Retinal pigment epithelial cell (primary cell): ENCODE measurements at regions not wholly inside any gene's neighbourhood (a gene's known extent, or its start where the extent isn't known, plus 50 kb on each side); places are given as distances from the start of the nearest gene placed in this dataset.

Experiments
- DNase-seq: peaks from one replicate; pipeline ENCODE4 v3.0.0-alpha.2; 2010; ENCODE audit warnings: low read depth
- H3K4me3 ChIP-seq: 2 replicates; pipeline ENCODE4 v1.5.1; 2011; ENCODE audit warnings: mild to moderate bottlenecking, low read length, control low read depth, moderate library complexity
- TF ChIP-seq, protein P1 (sequence below): conservative IDR thresholded peaks from 2 replicates; pipeline ENCODE4 v1.5.1; 2011; ENCODE audit warnings: low read depth, low read length, control low read depth, inconsistent platforms

DNA sequence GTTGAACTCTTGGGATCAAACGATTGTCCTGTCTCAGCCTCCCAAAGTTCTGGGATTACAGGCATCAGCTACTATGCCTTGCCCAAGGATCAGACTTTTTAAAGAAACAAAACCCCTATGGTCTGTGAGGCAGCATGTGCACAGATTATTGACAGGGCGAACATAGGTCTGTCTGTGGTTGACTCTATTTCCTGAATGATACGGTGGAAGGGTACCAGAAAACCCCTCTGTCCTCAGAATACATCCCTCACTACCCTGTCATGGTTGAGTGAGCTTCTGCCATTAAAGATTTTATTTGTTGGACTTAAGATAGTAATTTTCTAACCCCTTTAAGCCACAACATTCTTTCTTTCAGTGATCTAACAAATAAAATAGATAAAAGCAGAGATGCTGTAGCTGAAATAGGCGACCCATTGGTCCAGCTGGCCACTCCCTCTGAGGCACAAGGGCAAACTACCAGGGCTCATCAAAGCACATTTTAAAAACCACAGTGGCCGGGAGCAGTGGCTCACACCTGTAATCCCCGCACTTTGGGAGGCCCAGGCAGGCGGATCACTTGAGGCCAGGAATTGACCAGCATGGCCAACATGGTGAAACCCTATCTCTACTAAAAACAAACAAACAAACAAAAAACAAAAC, 84.9 kb upstream of the ANKRD55 start:
- DNase-seq, result no peak
- TF ChIP-seq, protein P1, sequence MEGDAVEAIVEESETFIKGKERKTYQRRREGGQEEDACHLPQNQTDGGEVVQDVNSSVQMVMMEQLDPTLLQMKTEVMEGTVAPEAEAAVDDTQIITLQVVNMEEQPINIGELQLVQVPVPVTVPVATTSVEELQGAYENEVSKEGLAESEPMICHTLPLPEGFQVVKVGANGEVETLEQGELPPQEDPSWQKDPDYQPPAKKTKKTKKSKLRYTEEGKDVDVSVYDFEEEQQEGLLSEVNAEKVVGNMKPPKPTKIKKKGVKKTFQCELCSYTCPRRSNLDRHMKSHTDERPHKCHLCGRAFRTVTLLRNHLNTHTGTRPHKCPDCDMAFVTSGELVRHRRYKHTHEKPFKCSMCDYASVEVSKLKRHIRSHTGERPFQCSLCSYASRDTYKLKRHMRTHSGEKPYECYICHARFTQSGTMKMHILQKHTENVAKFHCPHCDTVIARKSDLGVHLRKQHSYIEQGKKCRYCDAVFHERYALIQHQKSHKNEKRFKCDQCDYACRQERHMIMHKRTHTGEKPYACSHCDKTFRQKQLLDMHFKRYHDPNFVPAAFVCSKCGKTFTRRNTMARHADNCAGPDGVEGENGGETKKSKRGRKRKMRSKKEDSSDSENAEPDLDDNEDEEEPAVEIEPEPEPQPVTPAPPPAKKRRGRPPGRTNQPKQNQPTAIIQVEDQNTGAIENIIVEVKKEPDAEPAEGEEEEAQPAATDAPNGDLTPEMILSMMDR, result no peak
- H3K4me3 ChIP-seq, result no peak overlapping the region

DNA sequence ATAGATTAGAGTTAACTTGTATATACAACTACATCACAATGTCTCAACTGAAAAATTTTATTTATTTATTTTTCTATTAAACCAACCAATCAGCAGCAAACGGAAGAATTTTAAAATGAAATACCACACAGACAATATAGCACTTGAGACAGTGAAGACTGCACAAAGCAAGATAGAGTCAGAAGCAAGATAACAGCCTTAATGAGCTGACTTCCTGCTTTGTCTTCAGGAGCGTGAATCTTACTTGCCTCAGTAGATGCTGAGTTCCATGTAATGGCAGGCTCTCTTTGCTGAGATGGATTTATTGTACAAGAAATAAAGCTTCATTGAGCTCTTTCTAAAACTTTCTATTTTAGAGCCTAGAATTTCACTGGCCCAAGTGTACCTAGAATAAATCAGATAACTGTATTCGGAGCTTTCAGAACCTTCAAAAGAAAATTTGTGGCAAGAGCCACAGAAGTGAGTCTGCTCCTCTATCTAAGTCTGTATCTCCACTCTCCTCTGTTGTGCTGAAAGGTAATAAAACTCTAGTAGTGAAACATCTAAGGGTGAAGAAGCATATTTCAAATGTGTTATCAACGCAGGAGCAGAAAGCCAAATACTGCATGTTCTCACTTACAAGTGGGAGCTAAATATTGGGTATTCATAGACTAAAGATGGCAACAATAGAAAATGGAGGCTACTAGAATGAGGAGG, 83.3 kb upstream of the ANKRD55 start:
- no peak overlapping the region for H3K4me3 ChIP-seq
- no peak for DNase-seq
- TF ChIP-seq, protein P1, result no peak

DNA sequence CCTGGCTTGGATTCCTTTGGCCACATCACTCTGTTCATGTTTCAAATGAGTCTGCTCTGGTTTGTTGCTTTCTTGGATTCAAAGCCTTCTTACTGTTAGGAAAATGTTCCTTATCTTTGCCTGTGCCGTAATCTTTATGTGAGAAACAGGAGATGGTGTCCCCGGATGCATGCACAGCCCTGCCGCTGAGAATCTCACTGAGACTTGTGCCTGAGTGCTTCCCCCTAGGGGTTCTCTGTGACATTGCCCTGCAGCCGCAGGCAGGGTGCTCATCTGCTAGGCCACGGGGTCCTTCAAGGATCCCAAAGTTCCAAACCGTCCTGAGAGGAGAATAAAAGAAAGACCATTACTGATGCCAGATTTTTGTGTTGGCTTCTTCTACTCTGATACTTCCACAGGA, 81.4 kb upstream of the ANKRD55 start:
- DNase-seq, result no peak
- TF ChIP-seq, protein P1, result peak; percentile 55
- no peak overlapping the region for H3K4me3 ChIP-seq

DNA sequence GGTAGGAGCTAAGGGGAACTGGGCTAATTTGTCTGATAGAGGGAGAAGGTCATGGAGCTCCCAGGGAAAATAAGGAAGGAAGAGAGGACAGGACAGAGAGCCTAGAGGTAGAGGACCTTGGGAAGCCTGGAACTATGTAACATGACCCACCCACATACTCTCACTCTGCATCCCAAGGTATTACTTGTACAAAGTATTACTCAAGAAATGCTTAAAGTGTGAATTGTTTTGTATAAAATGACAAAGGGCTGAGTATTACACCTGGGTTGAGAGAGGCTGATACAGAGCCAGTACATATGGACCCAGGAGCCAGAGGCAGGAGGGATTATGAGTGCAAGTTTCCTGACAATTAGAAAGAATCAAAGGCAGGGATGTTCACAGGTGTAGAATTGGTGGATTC, 80.5 kb upstream of the ANKRD55 start:
- DNase-seq, result no peak
- TF ChIP-seq, protein P1, result no peak
- no peak overlapping the region for H3K4me3 ChIP-seq

DNA sequence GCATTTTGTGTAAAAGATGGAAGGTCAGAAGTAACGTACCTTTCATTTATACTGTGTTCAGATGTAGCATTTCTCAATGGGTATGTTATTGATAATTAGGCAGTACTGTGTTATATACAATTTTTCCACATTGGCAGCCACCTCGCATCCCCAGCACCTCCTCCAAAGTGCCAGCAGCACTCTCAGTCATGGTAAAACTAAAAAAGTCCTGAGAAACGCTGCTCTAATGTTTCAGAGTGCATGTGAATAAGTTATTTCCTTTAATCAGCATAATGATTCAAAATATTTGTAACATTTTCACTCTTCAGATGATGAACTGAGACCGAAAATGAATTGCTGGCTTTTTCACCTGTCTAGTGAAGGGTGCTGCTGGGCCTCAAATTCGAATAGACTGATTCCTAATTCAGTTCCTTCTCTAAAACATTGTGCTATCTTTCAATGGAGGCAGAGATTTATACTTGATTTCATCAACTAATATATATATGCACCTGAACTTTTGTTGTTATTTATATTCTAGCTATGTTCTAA, 79.9 kb upstream of the ANKRD55 start:
- DNase-seq, result no peak
- no peak overlapping the region for H3K4me3 ChIP-seq
- TF ChIP-seq, protein P1, result no peak

DNA sequence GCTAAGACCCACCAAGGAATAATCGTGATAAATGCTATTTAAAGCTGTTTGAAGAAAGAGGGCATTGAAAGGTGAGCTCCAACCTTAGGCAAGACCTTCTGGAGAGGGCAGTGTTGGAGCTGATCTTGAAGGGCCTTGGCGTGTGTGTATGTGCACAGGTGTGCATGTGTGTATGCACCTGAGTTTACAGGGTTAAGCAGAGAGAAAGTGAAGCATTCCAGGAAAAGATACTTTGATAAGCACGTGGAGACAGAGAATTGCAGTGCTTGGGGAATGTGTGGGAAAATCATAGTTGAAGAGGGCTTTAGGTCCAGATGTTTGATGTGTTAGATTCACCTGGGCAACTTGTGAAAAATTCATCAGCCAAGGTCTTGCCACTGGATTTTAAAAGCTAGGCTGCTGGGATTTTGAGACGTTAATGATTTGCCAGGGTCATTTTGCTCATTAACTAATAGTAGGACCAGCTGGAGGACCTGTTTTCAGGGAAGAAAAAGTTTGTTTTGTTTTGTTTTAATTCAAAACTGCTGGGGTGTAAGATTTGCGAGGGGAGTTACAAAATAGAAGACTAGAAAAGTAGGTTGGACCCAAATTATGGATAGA, 78.3 kb upstream of the ANKRD55 start:
- H3K4me3 ChIP-seq, result no peak overlapping the region
- TF ChIP-seq, protein P1, result no peak
- no peak for DNase-seq

DNA sequence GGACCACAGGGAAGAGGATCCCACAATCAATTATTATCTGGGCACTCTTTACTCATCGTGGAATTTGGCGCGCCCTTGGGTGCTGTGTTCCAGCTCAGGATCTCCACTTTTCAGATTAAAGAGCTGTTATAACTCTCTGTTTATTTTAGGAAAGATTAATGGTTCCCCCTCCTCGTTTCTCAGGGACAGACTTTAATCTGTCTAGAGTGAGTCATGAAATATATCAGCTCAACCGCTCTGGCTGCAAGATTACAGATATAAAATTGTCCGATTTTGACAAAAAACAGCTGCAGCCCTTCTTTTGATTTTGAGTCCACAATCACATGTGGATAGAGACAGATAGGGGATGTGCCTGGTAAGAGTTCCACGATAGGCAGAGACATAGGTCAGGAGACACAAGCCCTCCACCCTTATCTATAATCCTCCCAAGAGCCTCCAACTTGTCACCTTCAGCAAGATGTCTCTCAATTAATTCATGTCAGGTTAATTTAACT, 77.6 kb upstream of the ANKRD55 start:
- no peak for DNase-seq
- no peak overlapping the region for H3K4me3 ChIP-seq
- TF ChIP-seq, protein P1, result no peak
